NCI-H510A treated with DMSO at 0.1 percent for 48 hours (cell line): ENCODE measurements at regions not wholly inside any gene's neighbourhood (a gene's known extent, or its start where the extent isn't known, plus 50 kb on each side); places are given as distances from the start of the nearest gene placed in this dataset.
A peak's percentile ranks its signal among the peaks of the same experiment; 100 is the strongest.
"Not testable (repeated sequence)": the region's sequence is repeated elsewhere in the genome, so short reads cannot be mapped to it uniquely, and the experiment has no call there.

Source experiments
- DNase-seq: peaks from one replicate; lab custom pipeline; 2025; lab: John Stamatoyannopoulos, UW

- no peak for DNase-seq
These were observed 1673.8 kb upstream of the AGA start for GRCh38 chr4:179116011-179116410.

DNA sequence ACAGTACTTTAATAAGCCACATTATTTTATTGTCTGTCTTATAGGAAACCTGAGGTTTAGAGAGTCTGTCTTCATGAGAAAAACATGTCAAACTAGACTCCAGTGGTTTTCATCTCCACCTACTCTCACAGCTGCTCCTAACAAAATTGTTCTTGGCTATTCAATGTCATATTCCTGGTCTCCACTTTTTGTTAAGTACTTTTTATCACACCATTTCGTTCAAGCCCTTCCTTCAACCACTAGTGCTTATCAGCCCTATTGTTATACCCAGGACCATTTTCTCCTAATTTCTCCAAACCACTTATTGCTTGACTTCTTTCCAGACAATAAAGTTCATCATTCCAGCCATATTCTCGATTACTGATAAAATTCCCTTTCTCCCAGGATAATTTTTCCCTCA, 1674.3 kb upstream of the AGA start:
- no peak for DNase-seq

- no peak for DNase-seq
These were observed 1680.8 kb upstream of the AGA start for GRCh38 chr4:179123084-179123483.

DNA sequence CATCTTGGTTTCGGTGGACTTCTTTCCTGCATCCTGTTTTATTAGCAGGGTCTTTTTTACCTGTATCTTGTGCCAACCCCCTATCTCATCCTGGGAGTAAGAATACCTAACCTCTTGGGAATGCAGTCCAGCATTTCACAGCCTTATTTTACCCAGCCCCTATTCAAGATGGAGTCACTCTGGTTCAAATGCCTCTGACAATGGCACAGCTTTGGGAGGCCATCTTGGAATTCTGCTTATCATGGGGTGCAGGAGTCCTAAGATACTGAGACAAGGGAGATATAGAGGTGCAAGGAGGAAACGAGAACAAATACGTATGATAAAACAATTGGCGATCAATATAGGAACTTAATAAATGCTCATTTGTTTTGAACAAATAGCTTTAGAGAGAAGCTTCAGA, 1682.2 kb upstream of the AGA start:
- no peak for DNase-seq

DNA sequence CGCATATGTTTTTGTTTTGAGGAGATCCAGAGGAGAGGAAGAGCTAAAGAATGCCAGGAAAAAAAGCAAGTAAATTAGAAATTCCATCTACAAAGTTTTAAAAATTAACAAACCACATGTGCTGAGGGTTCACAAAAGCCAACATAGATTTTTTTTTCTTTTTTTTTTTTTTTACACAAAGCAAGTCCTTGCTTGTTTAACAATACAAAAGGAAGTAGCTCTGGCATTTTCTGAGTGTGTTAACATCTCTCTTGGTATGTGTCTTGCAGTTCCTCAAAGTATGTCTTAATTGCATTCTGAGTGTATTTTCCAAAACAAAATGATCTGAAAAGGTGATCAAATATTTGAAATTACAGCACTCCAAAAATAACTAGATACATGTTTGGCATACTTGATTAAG, 1682.7 kb upstream of the AGA start:
- no peak for DNase-seq

GRCh38 chr4:179125870-179126269, 1683.6 kb upstream of the AGA start:
- no peak for DNase-seq

DNA sequence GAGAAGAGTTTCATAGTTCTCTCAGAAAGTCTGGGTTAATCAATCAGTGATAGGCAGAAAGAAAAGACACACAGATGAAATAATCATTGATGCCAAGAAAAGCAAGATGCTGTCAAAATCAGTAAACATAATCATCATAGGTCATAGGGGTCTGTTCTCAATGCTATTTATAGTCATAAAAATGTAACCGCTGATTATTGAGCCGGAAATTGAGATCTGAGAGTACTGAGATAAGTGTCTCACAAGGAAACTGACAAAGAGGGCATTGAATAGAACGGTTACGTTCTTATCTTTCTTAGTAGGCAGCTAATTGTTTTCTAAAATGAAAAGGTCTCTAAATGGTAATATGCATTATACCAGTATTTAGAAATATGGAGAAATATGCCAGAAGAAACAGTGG, 1686.1 kb upstream of the AGA start:
- DNase-seq: no peak

DNA sequence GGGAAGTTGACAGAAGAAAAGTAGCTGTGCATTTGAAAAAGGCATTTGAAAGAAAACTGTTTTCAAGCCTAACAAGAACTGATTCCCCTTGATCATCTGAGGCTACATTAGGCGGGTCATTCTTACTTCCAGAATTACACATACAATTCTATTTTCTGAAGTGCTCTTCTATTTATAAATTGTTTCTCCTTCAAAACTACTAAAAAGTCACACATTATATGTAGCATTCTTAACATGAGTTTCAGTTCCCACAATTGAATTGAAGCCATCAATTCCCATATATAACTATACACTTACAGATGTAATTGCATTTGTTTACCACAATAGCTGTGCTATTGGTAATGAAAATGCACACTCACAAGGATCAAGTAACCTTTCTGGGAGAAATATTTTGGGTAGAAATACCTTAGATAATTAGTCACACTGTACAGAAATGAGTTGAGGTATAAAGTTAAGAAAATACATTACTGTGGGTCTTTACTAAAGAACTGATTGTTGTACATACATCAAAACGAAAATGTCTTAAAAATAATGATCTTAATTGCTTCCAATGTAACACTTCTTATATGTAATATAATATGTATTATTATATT, 1688.0 kb upstream of the AGA start:
- DNase-seq: no peak

DNA sequence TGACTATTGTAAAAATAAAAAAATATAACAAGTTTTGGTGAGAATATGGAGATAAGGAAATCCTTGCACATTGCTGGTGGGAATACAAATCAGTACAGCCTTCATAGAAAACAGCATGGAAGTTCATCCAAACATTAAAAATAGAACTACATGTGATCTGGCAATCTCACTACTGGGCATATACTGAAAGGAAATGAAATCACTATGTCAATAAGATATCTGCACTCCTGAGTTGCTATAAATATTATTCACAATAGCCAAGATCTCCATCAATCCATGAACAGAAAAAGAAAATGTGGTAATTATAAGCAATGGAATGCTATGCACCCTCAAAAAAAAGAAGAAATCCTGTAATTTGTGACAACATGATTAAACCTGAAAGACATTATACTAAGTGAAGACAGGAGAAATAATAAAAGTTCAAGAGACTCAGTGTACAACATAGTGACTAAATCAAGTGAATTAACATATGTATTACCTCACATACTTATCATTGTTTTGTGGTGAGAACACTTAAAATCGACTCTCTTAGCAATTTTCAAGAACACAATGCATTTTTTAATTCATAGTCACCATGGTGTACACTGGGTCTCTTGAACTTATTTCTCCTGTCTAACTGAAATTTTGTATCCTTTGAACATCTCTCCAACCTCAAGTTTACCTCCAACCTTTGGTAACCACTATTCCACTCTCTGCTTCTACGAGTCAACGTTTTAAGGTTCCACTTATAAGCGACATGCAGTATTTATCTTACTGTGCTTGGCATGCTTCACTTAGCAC, 1703.7 kb upstream of the AGA start:
- DNase-seq: no peak

- DNase-seq: no peak
These were observed 1709.5 kb upstream of the AGA start for GRCh38 chr4:179151770-179152169.

GRCh38 chr4:179163147-179163546, 1720.9 kb upstream of the AGA start:
- no peak for DNase-seq

- no peak for DNase-seq
These were observed 1722.2 kb upstream of the AGA start for GRCh38 chr4:179164267-179164999.

DNA sequence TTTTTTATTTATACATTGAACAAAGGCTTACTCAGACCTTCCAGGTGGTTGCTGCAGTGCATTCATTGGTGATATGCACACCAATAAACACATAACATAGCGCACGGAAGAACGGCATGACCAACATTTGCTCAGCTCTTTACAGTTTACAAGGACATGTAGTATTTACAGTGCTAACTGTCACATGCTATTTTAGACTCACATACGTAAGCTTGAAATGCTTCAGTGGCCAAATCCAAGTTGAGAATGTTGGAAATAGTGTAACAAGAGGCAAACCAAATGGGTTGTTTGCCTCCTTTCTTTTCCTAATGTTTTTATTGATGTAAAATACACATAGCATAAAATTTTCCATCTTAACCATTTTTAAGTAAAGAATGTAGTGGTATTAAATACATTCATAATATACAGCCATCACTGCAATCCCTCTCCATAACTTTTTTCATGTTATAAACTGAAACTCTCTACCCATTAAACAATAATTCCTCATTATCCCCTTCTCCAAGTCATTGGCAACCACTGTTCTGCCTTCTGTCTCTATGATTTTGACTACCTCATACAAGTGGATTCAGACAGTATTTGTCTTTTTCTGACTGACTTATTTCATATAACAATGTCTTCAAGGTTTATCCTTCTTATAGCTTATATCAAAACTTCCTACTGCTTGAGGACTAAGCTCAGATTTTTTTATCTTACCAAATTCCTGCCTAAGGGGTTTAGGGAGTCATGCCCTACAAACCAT, 1722.9 kb upstream of the AGA start:
- DNase-seq: peak; percentile 39

- DNase-seq: no peak
These were observed 1723.6 kb upstream of the AGA start for GRCh38 chr4:179165862-179166261.

DNA sequence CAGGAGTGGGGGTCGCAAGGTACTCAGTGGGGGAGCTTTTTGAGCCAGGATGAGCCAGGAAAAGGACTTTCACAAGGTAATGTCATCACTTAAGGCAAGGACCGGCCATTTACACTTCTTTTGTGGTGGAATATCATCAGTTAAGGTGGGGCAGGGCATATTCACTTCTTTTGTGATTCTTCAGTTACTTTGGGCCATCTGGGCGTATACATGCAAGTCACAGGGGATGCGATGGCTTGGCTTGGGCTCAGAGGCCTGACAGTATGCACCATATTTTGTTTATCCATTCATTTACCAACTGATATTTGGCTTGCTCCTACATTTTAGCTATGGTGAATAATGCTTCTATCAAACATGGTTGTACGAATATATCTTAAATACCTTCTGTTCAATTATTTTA, 1728.1 kb upstream of the AGA start:
- DNase-seq: not testable (repeated sequence)

DNA sequence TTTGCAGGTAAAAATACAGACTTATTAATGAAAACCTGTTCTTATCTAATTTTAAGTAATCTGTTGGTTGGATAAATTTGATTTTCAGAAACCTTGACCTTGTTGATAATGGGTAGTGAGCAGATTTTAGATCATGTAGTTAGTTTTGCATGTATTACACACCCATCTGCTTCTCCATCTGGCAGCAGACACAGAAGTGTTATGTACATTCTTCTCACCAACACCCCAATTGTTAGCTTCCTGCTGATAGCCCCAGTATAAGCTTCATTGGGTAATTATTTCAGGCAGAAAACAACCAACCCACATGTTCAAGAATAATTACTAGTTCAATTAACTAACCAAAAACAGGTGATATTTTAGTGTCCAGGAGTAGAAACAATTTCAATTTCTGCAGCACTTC, 1740.5 kb upstream of the AGA start:
- DNase-seq: no peak

DNA sequence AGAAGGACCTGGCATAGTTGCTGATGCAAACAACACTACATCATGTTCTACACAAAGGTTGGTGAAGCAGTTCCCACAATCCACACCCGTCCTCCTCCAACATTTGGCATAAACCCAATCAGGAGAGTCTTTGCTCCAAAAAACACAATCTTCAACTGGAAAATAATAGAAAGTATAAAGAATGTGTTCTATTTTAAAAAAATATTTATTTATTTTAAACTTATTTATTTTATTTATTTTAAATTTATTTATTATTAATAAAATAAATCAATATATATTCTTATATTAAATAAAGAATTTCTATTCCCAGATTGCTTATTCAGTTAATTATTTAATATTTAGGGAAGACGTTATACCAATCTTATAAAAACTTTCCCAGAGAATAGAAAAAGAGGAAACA, 1753.7 kb upstream of the AGA start:
- DNase-seq: no peak

DNA sequence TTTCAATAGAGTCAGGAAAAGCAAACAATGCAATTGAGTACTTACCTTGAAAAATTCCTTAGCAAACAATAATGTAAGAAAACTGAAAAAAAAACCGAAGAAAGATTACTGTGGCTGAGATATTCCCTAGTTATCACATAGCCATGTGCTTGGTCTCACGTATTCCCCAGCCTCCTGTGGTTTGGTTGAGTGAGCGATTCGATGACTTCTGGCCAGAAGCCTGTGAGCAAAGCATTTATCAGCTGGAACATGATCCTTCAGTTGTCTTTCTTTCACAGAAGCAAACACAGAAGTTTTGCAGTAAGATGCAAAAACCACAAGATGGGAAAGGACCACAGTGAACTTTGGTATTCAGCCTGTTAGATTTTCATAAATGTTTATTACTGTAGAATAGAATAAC, 1754.3 kb upstream of the AGA start:
- no peak for DNase-seq

GRCh38 chr4:179200681-179201080, 1758.4 kb upstream of the AGA start:
- no peak for DNase-seq

DNA sequence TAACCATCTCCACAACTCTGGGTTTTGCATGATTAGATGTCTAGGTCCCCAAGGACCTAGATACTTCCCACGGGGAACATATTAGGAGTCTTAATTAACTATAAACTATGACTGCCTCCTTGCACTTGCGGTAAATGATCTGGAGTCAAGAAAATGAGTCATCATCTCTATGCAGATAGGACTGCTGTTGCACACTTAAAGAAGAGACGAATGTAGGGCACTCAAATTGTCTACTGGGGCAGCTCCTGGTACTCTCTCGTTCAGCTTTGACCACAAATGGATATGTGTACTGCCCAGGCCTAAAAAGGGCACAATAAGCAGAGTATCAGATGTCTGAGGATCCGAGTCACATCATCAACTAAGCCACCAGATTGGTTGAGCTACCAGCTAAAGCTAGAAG, 1783.4 kb upstream of the AGA start:
- DNase-seq: no peak

DNA sequence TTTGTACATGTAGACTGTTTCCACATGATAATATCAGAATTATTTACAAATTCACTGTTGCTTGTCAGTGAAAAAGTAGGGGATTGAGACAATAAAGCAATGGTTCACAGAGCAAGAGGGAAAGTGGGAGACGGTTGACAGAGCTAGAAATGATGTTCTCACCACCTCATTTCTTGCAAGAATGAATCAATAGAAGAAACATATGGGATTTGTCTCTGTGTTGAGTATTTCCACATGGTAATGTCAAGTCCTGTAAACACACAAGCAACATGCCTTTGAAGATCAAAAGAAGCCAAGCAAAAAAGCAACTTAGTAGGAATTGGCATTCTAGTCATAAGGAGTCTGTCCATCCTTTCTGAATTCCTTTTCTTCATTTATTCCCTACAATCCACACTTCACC, 1806.6 kb upstream of the AGA start:
- DNase-seq: no peak

DNA sequence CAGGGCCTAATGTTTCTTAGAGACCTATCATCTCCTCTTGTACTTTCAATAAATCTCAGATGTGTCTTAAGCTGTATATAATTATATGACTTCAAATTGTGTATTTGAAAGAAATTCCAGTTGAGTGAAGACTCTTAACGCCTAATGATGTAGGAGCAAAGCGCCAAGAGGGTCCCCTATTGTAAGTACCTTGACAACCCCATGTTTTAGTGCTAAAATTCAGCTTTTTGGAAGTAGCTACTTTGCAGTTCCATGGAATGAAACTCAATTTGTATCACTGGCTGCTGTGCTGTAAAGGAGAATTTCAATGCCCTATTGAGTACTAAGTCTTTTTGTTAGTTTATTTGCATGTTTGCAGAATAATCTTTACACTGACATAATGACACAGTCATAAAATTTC, 1826.6 kb upstream of the AGA start:
- no peak for DNase-seq

DNA sequence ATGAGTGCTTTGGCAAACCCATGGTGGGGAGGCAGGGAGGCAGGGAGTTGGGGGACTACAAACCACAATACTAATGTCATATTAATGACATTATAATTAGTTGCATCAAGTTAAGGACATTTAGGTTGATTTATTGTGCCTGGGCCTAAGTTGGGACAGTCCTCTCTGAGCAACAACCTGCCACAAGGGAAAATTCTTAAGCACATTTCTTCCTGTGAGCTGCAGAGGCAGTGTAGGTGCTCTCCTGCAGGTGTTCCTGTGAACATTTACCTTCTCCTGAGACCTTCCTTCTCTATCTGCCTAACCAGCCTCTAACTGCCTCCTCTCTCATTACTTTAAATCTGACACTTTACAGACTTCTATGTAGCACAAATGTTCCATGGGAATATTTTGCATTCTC, 1830.0 kb upstream of the AGA start:
- no peak for DNase-seq
